ENCODE measurements at regions not wholly inside any gene's neighbourhood (a gene's known extent, or its start where the extent isn't known, plus 50 kb on each side); places are given as distances from the start of the nearest gene placed in this dataset.

DNA sequence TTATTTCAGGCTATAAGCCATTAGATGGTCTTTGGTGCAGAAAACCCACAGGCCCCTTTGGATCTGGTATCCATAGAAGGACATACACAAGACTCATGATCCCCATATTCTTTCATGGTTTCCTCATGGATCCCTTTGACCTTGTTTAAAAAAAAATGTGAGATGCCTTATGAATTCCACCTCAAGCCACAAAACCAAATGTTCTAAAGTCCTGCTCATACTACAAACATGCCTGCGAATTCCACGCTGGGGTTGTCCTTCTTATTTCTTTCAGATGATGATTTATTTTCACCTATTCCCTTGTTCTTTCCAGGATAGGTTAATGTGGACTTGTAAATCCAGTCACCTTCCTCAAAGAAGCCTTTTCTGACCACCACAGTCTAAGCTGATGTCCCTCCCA is 256.9 kb upstream of the DPYD start:
- no peak overlapping the region for H3K4me2 ChIP-seq
- H3K4me1 ChIP-seq, result peaks cover 9% of the 10 kb centered on the region; the same call in 1 of the 3 replicates
- no peak overlapping the region for H3K4me3 ChIP-seq
- ATAC-seq, result no peak
- 88% methylated on average over 2 of the region's 2 CpGs for WGBS (ENCODE audit: missing lambda C conversion rate)
- ChIA-PET POLR2A (no interaction called here), CTCF (no interaction called here)
- no peaks in the 10 kb centered on the region for H3K9me3 ChIP-seq
- FAIRE-seq, result no peak
- no peak overlapping the region for H3K27ac ChIP-seq
- TF ChIP-seq, protein P1, sequence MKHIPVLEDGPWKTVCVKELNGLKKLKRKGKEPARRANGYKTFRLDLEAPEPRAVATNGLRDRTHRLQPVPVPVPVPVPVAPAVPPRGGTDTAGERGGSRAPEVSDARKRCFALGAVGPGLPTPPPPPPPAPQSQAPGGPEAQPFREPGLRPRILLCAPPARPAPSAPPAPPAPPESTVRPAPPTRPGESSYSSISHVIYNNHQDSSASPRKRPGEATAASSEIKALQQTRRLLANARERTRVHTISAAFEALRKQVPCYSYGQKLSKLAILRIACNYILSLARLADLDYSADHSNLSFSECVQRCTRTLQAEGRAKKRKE (CRISPR knock-in tag; IDR thresholded peaks at IDR 0.05; ENCODE audit: low read depth), result no peak
- no peak for TF ChIP-seq SREBF2 (IDR thresholded peaks at IDR 0.05)
- TF ChIP-seq KDM1A (IDR thresholded peaks at IDR 0.05; ENCODE audit: low read depth), result no peak
- TF ChIP-seq JUNB (IDR thresholded peaks at IDR 0.05), result no peak
- TF ChIP-seq, protein P2, sequence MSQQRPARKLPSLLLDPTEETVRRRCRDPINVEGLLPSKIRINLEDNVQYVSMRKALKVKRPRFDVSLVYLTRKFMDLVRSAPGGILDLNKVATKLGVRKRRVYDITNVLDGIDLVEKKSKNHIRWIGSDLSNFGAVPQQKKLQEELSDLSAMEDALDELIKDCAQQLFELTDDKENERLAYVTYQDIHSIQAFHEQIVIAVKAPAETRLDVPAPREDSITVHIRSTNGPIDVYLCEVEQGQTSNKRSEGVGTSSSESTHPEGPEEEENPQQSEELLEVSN (IDR thresholded peaks at IDR 0.05; ENCODE audit: borderline replicate concordance, low read depth), result no peak
- TF ChIP-seq FOSB (CRISPR knock-in tag; IDR thresholded peaks at IDR 0.05), result no peak
- no peak for TF ChIP-seq ZFP36 (IDR thresholded peaks at IDR 0.05; ENCODE audit: borderline replicate concordance, partially characterized antibody)
- TF ChIP-seq BHLHE40 (IDR thresholded peaks at IDR 0.05; ENCODE audit: low read depth, low read length), result no peak
- TF ChIP-seq FOXS1 (CRISPR knock-in tag; IDR thresholded peaks at IDR 0.05), result no peak
- TF ChIP-seq CEBPB (IDR thresholded peaks at IDR 0.05), result no peak
- no peak for TF ChIP-seq MYC (IDR thresholded peaks at IDR 0.05; ENCODE audit: borderline replicate concordance, low read length)
- no peak for TF ChIP-seq ZSCAN20 (CRISPR knock-in tag; IDR thresholded peaks at IDR 0.05)
- no peak for TF ChIP-seq NFE2L2 (conservative IDR thresholded peaks at IDR 0.05; ENCODE audit: low read length)
- TF ChIP-seq TP53 (CRISPR knock-in tag; IDR thresholded peaks at IDR 0.05), result no peak
- no peak for TF ChIP-seq RAD21 (conservative IDR thresholded peaks at IDR 0.05 in 1 of 2, IDR thresholded peaks at IDR 0.05 in 1 of 2)
- DNase-seq (ENCODE audit: low read depth in 1 of 2, low spot score in 1 of 2), result no peak

DNA sequence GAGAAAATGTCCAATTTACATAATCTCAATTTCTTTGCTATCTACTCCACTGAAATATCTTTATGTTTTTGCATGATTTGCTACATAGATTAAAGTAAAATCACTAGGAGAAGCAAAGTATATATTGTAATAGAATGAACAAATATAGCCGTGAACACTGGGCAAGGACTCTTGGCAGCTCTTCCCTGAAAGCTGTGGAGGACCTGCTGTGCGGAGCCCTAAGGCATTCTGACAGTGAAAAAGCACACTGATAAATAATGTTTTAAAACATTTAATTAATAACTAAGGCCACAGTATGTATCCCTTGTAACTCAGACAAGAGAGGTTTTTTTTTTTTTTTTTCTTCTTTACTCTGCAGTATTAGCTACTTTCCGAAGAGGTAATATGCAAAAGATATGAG is 256.1 kb upstream of the DPYD start:
- peaks cover 9% of the 10 kb centered on the region; the same call in 1 of the 3 replicates for H3K4me1 ChIP-seq
- DNase-seq (ENCODE audit: low read depth in 1 of 2, low spot score in 1 of 2) (no peak), ATAC-seq (no peak), FAIRE-seq (no peak)
- TF ChIP-seq RARB (CRISPR knock-in tag; IDR thresholded peaks at IDR 0.05), result no peak
- TF ChIP-seq, protein P3, sequence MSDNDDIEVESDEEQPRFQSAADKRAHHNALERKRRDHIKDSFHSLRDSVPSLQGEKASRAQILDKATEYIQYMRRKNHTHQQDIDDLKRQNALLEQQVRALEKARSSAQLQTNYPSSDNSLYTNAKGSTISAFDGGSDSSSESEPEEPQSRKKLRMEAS (IDR thresholded peaks at IDR 0.05), result no peak
- no peak for TF ChIP-seq NFE2L2 (conservative IDR thresholded peaks at IDR 0.05; ENCODE audit: low read length)
- no peak for TF ChIP-seq HOXA7 (CRISPR knock-in tag; IDR thresholded peaks at IDR 0.05)
- TF ChIP-seq, protein P2 (IDR thresholded peaks at IDR 0.05; ENCODE audit: borderline replicate concordance, low read depth), result no peak
- no peak for TF ChIP-seq EHF (CRISPR knock-in tag; IDR thresholded peaks at IDR 0.05)
- TF ChIP-seq, protein P4, sequence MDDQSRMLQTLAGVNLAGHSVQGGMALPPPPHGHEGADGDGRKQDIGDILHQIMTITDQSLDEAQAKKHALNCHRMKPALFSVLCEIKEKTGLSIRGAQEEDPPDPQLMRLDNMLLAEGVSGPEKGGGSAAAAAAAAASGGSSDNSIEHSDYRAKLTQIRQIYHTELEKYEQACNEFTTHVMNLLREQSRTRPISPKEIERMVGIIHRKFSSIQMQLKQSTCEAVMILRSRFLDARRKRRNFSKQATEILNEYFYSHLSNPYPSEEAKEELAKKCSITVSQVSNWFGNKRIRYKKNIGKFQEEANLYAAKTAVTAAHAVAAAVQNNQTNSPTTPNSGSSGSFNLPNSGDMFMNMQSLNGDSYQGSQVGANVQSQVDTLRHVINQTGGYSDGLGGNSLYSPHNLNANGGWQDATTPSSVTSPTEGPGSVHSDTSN (IDR thresholded peaks at IDR 0.05), result no peak
- no peak for TF ChIP-seq ESRRA (IDR thresholded peaks at IDR 0.05; ENCODE audit: borderline replicate concordance, low read length)
- TF ChIP-seq, protein P5, sequence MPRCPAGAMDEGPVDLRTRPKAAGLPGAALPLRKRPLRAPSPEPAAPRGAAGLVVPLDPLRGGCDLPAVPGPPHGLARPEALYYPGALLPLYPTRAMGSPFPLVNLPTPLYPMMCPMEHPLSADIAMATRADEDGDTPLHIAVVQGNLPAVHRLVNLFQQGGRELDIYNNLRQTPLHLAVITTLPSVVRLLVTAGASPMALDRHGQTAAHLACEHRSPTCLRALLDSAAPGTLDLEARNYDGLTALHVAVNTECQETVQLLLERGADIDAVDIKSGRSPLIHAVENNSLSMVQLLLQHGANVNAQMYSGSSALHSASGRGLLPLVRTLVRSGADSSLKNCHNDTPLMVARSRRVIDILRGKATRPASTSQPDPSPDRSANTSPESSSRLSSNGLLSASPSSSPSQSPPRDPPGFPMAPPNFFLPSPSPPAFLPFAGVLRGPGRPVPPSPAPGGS (IDR thresholded peaks at IDR 0.05), result no peak
- no peak for TF ChIP-seq TFCP2L1 (CRISPR knock-in tag; IDR thresholded peaks at IDR 0.05)
- no peak for TF ChIP-seq FOXS1 (CRISPR knock-in tag; IDR thresholded peaks at IDR 0.05)
- no peak for TF ChIP-seq POLR2A (IDR thresholded peaks at IDR 0.05; ENCODE audit: low read length)
- TF ChIP-seq RNF2 (IDR thresholded peaks at IDR 0.05; ENCODE audit: borderline replicate concordance, low read depth), result no peak
- TF ChIP-seq NR3C1 (IDR thresholded peaks at IDR 0.05), result no peak
- TF ChIP-seq RAD21 (conservative IDR thresholded peaks at IDR 0.05 in 1 of 2, IDR thresholded peaks at IDR 0.05 in 1 of 2), result no peak
- TF ChIP-seq ZFP36 (IDR thresholded peaks at IDR 0.05; ENCODE audit: borderline replicate concordance, partially characterized antibody), result no peak
- TF ChIP-seq, protein P6, sequence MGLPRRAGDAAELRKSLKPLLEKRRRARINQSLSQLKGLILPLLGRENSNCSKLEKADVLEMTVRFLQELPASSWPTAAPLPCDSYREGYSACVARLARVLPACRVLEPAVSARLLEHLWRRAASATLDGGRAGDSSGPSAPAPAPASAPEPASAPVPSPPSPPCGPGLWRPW (IDR thresholded peaks at IDR 0.05), result no peak
- H3K9me3 ChIP-seq, result no peaks in the 10 kb centered on the region
- no peak overlapping the region for H3K4me2 ChIP-seq
- H3K4me3 ChIP-seq, result no peak overlapping the region
- WGBS (ENCODE audit: missing lambda C conversion rate), result 83% methylated on average over 3 of the region's 3 CpGs
- POLR2A ChIA-PET, result no interaction called here
- CTCF ChIA-PET, result no interaction called here
- H3K27ac ChIP-seq, result no peak overlapping the region
